Gastroesophageal sphincter (tissue), 4 donors: ENCODE measurements at regions not wholly inside any gene's neighbourhood (a gene's known extent, or its start where the extent isn't known, plus 50 kb on each side); places are given as distances from the start of the nearest gene placed in this dataset.

ENCODE experiments used
- ATAC-seq: fragments of 150-250 bp; one replicate; pipeline ENCODE4 v1.9.1; 2016; ENCODE audit warnings: mild to moderate bottlenecking, moderate library complexity
- H3K27ac ChIP-seq, 4 donors: fragments of 200-600 bp; sonication (generic) in 3 of 4; 1 replicate in 3 of 4; 2 replicates in 1 of 4; pipeline ENCODE4 v1.5.1; 2016 to 2019
- H3K27me3 ChIP-seq: fragments of 200-600 bp; sonication (generic); one replicate; pipeline ENCODE4 v1.5.1; 2019
- H3K36me3 ChIP-seq, 2 donors: fragments of 200-600 bp; sonication (generic); one replicate each; pipeline ENCODE4 v1.5.1; 2019; ENCODE audit warnings: control low read depth in 1 of 2
- H3K4me1 ChIP-seq, 3 donors: fragments of 200-600 bp; sonication (generic); 1 replicate in 2 of 3; 2 replicates in 1 of 3; pipeline ENCODE4 v1.5.1; 2016 to 2019; ENCODE audit warnings: control low read depth in 2 of 3
- H3K4me3 ChIP-seq, 2 donors: fragments of 200-600 bp; sonication (generic); one replicate each; pipeline ENCODE4 v1.5.1; 2019; ENCODE audit warnings: mild to moderate bottlenecking in 1 of 2, moderate library complexity in 1 of 2
- H3K9me3 ChIP-seq, 3 donors: fragments of 200-600 bp; sonication (generic); one replicate each; pipeline ENCODE4 v1.5.1; 2017 to 2019; ENCODE audit warnings: control low read depth in 2 of 3
- EP300 ChIP-seq: sonication (generic); formaldehyde crosslinking; IDR thresholded peaks from one replicate; pipeline ENCODE4 v1.6.1; 2017; ENCODE audit warnings: antibody characterized with exemption, mild to moderate bottlenecking
- POLR2A ChIP-seq, 2 donors: fragments of 450-650 bp; IDR thresholded peaks; one replicate each; pipeline ENCODE4 v1.6.1; 2017; ENCODE audit warnings: antibody characterized with exemption in 2 of 2, mild to moderate bottlenecking in 2 of 2, moderate library complexity in 1 of 2
- POLR2AphosphoS5 ChIP-seq: sonication (generic); formaldehyde crosslinking; IDR thresholded peaks from one replicate; pipeline ENCODE4 v1.6.1; 2017; ENCODE audit warnings: antibody characterized with exemption
- WGBS, 2 donors: methylation state at CpG; one replicate each; pipeline ENCODE4 v1.1.5; 2018; ENCODE audit warnings: low coverage in 1 of 2; 5-methylcytosine and 5-hydroxymethylcytosine counted together
- TF ChIP-seq, protein P1 (sequence below), 4 experiments: fragments of 200-600 bp in 2 of 4; fragments of 450-650 bp in 2 of 4; sonication (generic) in 1 of 4; IDR thresholded peaks; one replicate each; pipeline ENCODE4 v1.5.1; 2017 to 2019; ENCODE audit warnings: antibody characterized with exemption in 4 of 4, mild to moderate bottlenecking in 2 of 4, moderate library complexity in 2 of 4

DNA sequence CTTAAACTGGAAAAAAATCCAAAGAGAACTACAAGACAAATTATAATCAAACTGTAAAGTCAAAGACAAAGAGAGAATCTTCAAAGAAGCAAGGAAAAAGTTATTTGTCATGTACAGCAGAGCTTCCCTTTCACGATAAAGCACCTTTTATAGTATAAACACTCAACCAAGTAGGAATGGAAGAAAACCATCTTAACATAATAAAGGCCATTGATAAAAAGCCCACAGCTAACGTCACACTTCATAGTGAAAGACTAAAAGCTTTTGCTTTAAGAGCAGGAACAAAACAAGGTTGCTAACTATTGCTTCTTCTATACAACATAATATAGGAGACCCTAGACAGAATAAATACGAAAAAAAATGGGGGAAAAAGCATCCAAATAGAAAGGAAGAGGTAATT is 595.7 kb upstream of the POU3F4 start:
- no peak for TF ChIP-seq POLR2A (IDR thresholded peaks at IDR 0.05)
- TF ChIP-seq EP300: no peak
- TF ChIP-seq, protein P1, sequence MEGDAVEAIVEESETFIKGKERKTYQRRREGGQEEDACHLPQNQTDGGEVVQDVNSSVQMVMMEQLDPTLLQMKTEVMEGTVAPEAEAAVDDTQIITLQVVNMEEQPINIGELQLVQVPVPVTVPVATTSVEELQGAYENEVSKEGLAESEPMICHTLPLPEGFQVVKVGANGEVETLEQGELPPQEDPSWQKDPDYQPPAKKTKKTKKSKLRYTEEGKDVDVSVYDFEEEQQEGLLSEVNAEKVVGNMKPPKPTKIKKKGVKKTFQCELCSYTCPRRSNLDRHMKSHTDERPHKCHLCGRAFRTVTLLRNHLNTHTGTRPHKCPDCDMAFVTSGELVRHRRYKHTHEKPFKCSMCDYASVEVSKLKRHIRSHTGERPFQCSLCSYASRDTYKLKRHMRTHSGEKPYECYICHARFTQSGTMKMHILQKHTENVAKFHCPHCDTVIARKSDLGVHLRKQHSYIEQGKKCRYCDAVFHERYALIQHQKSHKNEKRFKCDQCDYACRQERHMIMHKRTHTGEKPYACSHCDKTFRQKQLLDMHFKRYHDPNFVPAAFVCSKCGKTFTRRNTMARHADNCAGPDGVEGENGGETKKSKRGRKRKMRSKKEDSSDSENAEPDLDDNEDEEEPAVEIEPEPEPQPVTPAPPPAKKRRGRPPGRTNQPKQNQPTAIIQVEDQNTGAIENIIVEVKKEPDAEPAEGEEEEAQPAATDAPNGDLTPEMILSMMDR (IDR thresholded peaks at IDR 0.05): no peak
- no peak for TF ChIP-seq POLR2AphosphoS5
- no peak for ATAC-seq
- no peak overlapping the region for H3K27ac ChIP-seq
- H3K36me3 ChIP-seq: no peaks in the 10 kb centered on the region
- no peaks in the 10 kb centered on the region for H3K9me3 ChIP-seq
- H3K4me1 ChIP-seq: no peaks in the 10 kb centered on the region
- H3K4me3 ChIP-seq: no peak overlapping the region
- WGBS, 2 donors: 22 to 37% methylated on average over 3 of the region's 3 CpGs
- no peaks in the 10 kb centered on the region for H3K27me3 ChIP-seq

DNA sequence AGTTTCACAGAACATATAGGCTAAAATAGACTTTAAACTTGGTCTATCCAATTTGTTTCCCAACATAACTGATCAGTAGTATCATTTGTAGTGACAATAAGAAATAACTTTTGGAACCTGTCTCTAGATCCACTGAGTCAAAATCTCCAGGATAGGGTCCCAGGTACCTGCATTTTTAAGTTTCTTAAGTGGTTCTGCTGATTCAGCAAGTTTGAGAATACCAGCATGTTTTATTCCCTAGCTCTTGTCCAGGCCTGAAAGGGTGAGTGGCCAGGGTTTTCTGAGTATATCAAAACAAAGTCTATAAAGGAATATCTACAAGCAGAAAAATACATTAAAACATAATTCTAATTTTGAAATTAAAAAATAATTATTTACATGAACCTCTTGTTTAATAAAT is 573.1 kb upstream of the POU3F4 start:
- no peak for ATAC-seq
- no peaks in the 10 kb centered on the region for H3K27me3 ChIP-seq
- no peak overlapping the region for H3K4me3 ChIP-seq
- no peak overlapping the region for H3K27ac ChIP-seq
- H3K36me3 ChIP-seq: no peaks in the 10 kb centered on the region
- no peaks in the 10 kb centered on the region for H3K4me1 ChIP-seq
- TF ChIP-seq EP300 (no peak), POLR2AphosphoS5 (no peak), POLR2A (IDR thresholded peaks at IDR 0.05) (no peak)
- TF ChIP-seq, protein P1 (IDR thresholded peaks at IDR 0.05): no peak
- no peaks in the 10 kb centered on the region for H3K9me3 ChIP-seq

DNA sequence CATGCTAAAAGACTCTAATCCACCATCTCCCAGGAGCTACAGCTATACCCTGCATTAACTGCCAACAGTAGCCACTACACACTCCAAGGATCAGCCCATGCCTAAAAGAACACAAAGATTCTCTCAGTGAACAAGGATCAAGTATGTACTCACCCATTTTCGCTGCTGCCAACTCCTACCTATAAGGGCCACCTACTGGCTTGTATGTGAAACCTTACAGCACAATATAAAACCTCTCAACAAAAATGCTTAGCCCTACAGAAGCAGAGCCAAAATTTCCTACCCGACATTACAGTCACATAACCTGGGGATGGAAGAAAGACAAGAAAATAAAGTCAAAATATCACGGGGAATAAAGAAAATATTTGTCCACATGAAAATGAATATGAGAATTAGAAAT is 562.8 kb upstream of the POU3F4 start:
- Histone ChIP-seq H3K27ac (no peak overlapping the region), H3K27me3 (no peaks in the 10 kb centered on the region), H3K4me3 (no peak overlapping the region), H3K9me3 (no peaks in the 10 kb centered on the region), H3K36me3 (no peaks in the 10 kb centered on the region), H3K4me1 (no peaks in the 10 kb centered on the region)
- WGBS, 2 donors: 65 to 89% methylated on average over 2 to 3 of the region's 3 CpGs
- ATAC-seq: no peak
- TF ChIP-seq EP300: no peak
- no peak for TF ChIP-seq POLR2AphosphoS5
- TF ChIP-seq POLR2A (IDR thresholded peaks at IDR 0.05): no peak
- TF ChIP-seq, protein P1 (IDR thresholded peaks at IDR 0.05): no peak

DNA sequence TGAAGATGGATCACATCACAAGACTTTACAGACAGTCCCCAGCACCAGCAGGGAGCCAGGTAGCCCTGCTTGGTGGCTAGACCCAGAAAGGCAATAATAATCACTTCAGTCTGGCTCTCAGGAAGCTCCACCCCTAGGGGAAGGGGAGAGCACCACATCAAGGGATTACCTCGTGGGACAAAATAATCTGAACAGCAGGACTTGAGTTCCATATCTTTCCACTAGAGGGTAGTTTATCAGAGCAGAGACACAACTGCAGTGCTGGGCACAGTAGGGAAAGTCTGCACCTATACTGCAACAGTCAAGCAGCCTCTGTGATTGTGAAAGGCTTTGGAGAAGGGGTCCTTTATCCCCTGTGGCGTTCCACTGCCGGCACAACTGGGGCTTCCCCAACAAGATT is 547.0 kb upstream of the POU3F4 start:
- no peaks in the 10 kb centered on the region for H3K36me3 ChIP-seq
- H3K27ac ChIP-seq: no peak overlapping the region
- ATAC-seq: no peak
- no peaks in the 10 kb centered on the region for H3K27me3 ChIP-seq
- no peak overlapping the region for H3K4me3 ChIP-seq
- 80% methylated on average over 1 of the region's 3 CpGs; no CpG with 5 or more reads in 1 of the 2 donors for WGBS, 2 donors
- TF ChIP-seq POLR2A (IDR thresholded peaks at IDR 0.05) (no peak), EP300 (no peak), POLR2AphosphoS5 (no peak)
- TF ChIP-seq, protein P1 (IDR thresholded peaks at IDR 0.05): no peak
- no peaks in the 10 kb centered on the region for H3K9me3 ChIP-seq
- no peaks in the 10 kb centered on the region for H3K4me1 ChIP-seq

DNA sequence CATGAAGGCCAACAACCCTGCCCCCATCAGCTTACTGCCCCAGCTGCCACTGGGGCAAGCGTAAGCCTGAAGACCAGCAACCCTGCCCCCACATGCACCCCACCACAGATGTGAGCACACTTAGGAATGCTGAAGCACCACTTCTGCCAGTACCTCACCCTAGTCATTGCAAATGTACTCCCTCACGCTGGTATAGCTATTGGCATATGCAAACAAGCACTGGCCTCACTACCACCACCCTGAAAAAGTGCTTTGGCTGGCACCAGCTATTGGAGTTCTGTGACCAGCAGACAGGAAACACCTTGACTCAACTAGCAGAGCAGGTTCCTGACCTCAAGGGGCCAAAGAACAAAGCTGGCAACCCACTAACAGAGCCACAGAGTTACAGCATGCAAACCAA is 534.4 kb upstream of the POU3F4 start:
- Histone ChIP-seq H3K4me3 (no peak overlapping the region), H3K9me3 (no peaks in the 10 kb centered on the region), H3K27me3 (no peaks in the 10 kb centered on the region), H3K4me1 (no peaks in the 10 kb centered on the region), H3K36me3 (no peaks in the 10 kb centered on the region), H3K27ac (no peak overlapping the region)
- no peak for TF ChIP-seq POLR2AphosphoS5
- WGBS, 2 donors: 40% methylated on average over 1 of the region's 2 CpGs; no CpG with 5 or more reads in 1 of the 2 donors
- no peak for ATAC-seq

DNA sequence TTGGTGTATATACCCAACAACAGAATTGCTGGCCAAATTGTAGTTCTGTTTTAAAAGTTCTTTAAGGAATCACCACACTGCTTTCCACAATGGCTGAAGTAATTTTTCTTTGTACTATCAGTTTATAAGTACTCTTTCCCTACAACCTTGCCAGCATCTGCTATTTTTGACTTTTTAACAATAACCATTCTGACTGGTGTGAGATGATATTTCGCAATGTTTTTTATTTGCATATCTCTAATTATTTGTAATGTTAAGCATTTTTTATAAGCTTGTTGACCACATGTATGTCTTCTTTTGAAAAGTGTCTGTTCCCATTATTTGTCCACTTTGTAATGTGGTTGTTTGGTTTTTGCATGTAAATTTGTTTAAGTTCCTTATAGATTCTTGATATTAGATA is 509.9 kb upstream of the POU3F4 start:
- Histone ChIP-seq H3K4me3 (no peak overlapping the region), H3K4me1 (no peaks in the 10 kb centered on the region), H3K36me3 (no peaks in the 10 kb centered on the region), H3K27me3 (no peaks in the 10 kb centered on the region), H3K9me3 (no peaks in the 10 kb centered on the region), H3K27ac (no peak overlapping the region)
- no peak for ATAC-seq
- WGBS, 2 donors: 100% methylated on average over 1 of the region's 1 CpG
- TF ChIP-seq, protein P1 (IDR thresholded peaks at IDR 0.05): no peak
- TF ChIP-seq POLR2A (IDR thresholded peaks at IDR 0.05): no peak
- TF ChIP-seq POLR2AphosphoS5: no peak
- no peak for TF ChIP-seq EP300
